ENCODE measurements at regions not wholly inside any gene's neighbourhood (a gene's known extent, or its start where the extent isn't known, plus 50 kb on each side); places are given as distances from the start of the nearest gene placed in this dataset.

GRCh38 chr15:62902821-62903220, 139.7 kb upstream of the TPM1 start:
- TF ChIP-seq CTCF (IDR thresholded peaks at IDR 0.05) (no peak), POLR2A (IDR thresholded peaks at IDR 0.05) (no peak)
